CD4-positive, alpha-beta T cell (primary cell): ENCODE measurements at regions not wholly inside any gene's neighbourhood (a gene's known extent, or its start where the extent isn't known, plus 50 kb on each side); places are given as distances from the start of the nearest gene placed in this dataset.

Source experiments
- ATAC-seq: fragments of 200-7000 bp; cut with Tn5 transposase; one replicate; pipeline ENCODE4 v1.10.0; 2022; ENCODE audit warnings: mild to moderate bottlenecking; ENCODE audit not compliant: poor library complexity
- CTCF ChIA-PET: fragments of 350-600 bp; sonication (Branson Sonifier 250); formaldehyde crosslinking; loops from one replicate; lab custom pipeline; 2021; ENCODE audit warnings: antibody characterized with exemption, inconsistent platforms; lab: Charles Lee
- POLR2A ChIA-PET: fragments of 350-600 bp; sonication (Branson Sonifier 250); formaldehyde crosslinking; loops from one replicate; lab custom pipeline; 2021; ENCODE audit warnings: antibody characterized with exemption, inconsistent platforms; lab: Charles Lee
- DNase-seq, 14 experiments: peaks; one replicate each; pipeline ENCODE4 v3.0.0-alpha.2; 2013 to 2020; ENCODE audit warnings: mixed read lengths in 2 of 14
- H3K27ac ChIP-seq, 2 donors: one replicate each; pipeline versions ENCODE4 v1.5.1 to v1.7.0; 2013; ENCODE audit warnings: low read length in 2 of 2, low read depth in 1 of 2, mild to moderate bottlenecking in 1 of 2
- H3K27me3 ChIP-seq, 2 experiments: 1 replicate in 1 of 2; 2 replicates in 1 of 2; pipeline versions ENCODE4 v1.6.1 to v1.7.0; 2013; ENCODE audit warnings: low read length in 2 of 2, control low read depth in 1 of 2, mild to moderate bottlenecking in 1 of 2, moderate library complexity in 1 of 2; ENCODE audit not compliant: insufficient read depth in 2 of 2, control insufficient read depth in 1 of 2
- H3K36me3 ChIP-seq: one replicate; pipeline ENCODE4 v1.6.1; 2013; ENCODE audit warnings: low read length, control low read depth; ENCODE audit not compliant: insufficient read depth
- H3K4me1 ChIP-seq: one replicate; pipeline ENCODE4 v1.6.1; 2013; ENCODE audit warnings: low read length, control low read depth; ENCODE audit not compliant: insufficient read depth
- H3K4me3 ChIP-seq: one replicate; pipeline ENCODE4 v1.5.1; 2013; ENCODE audit warnings: mild to moderate bottlenecking, low read length, moderate library complexity
- H3K9me3 ChIP-seq, 2 experiments: 1 replicate in 1 of 2; 2 replicates in 1 of 2; pipeline versions ENCODE4 v1.6.1 to v1.7.0; 2013; ENCODE audit warnings: low read length in 2 of 2, mild to moderate bottlenecking in 2 of 2, control low read depth in 1 of 2, moderate library complexity in 1 of 2; ENCODE audit not compliant: control insufficient read depth in 1 of 2, insufficient read depth in 1 of 2
- H3K27ac Mint-ChIP-seq: one replicate; pipeline ENCODE4 v1.8.0; 2020; ENCODE audit warnings: mixed read lengths
- H3K27me3 Mint-ChIP-seq: one replicate; pipeline ENCODE4 v1.8.0; 2021; ENCODE audit warnings: mixed read lengths
- H3K36me3 Mint-ChIP-seq: one replicate; pipeline ENCODE4 v1.8.0; 2021; ENCODE audit warnings: low read depth, mixed read lengths
- H3K4me1 Mint-ChIP-seq: one replicate; pipeline ENCODE4 v1.8.0; 2021; ENCODE audit warnings: low read depth, mixed read lengths
- H3K4me3 Mint-ChIP-seq: one replicate; pipeline ENCODE4 v1.8.0; 2020; ENCODE audit warnings: mild to moderate bottlenecking, mixed read lengths
- H3K9me3 Mint-ChIP-seq: one replicate; pipeline ENCODE4 v1.8.0; 2020; ENCODE audit warnings: mixed read lengths
- intact Hi-C, 2 experiments: fragments of 100-400 bp; cut with DNase I in 1 of 2; cut with micrococcal nuclease in 1 of 2; formaldehyde crosslinking; loops; one replicate each; pipeline versions ENCODE4 v1.15.1 to v1.9.0; 2023 to 2025; cut with DNase I, micrococcal nuclease
- TF ChIP-seq, protein P1 (sequence below): fragments of 200-600 bp; IDR thresholded peaks from one replicate; pipeline ENCODE4 v1.8.0; 2022; ENCODE audit warnings: antibody characterized with exemption, mild to moderate bottlenecking

DNA sequence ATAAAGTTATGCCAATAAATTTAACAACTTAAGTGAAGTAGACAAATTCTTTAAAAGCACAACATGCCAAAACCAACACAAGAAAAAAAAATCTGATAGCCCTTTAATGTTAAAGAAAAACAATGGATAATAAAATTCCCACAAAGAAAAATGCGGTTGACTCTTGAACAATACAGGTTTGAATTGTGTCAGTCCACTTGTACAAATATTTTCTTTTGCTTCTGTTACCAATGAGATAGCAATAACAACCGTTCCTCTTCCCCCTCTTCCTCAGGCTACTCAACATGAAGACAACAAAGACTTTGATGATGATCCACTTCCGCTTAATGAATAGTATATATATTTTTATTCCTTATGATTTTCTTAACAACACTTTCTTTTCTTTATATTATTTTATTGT lies 283.9 kb upstream of the MAN1A1 start:
- Mint-ChIP-seq H3K4me3 (no peak overlapping the region), H3K27me3 (peaks cover 8% of the 10 kb centered on the region), H3K36me3 (no peaks in the 10 kb centered on the region), H3K9me3 (peaks cover 5% of the 10 kb centered on the region), H3K27ac (no peak overlapping the region), H3K4me1 (no peaks in the 10 kb centered on the region)
- ChIA-PET CTCF (no interaction called here), POLR2A (no interaction called here)
- no peaks in the 10 kb centered on the region for H3K4me1 ChIP-seq
- H3K4me3 ChIP-seq = no peak overlapping the region
- intact Hi-C loops = no loop called here
- H3K27ac ChIP-seq = no peak overlapping the region
- TF ChIP-seq, protein P1, sequence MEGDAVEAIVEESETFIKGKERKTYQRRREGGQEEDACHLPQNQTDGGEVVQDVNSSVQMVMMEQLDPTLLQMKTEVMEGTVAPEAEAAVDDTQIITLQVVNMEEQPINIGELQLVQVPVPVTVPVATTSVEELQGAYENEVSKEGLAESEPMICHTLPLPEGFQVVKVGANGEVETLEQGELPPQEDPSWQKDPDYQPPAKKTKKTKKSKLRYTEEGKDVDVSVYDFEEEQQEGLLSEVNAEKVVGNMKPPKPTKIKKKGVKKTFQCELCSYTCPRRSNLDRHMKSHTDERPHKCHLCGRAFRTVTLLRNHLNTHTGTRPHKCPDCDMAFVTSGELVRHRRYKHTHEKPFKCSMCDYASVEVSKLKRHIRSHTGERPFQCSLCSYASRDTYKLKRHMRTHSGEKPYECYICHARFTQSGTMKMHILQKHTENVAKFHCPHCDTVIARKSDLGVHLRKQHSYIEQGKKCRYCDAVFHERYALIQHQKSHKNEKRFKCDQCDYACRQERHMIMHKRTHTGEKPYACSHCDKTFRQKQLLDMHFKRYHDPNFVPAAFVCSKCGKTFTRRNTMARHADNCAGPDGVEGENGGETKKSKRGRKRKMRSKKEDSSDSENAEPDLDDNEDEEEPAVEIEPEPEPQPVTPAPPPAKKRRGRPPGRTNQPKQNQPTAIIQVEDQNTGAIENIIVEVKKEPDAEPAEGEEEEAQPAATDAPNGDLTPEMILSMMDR = no peak
- no peaks in the 10 kb centered on the region for H3K36me3 ChIP-seq
- DNase-seq (no peak), ATAC-seq (no peak)
- no peaks in the 10 kb centered on the region for H3K27me3 ChIP-seq
- H3K9me3 ChIP-seq = no peaks in the 10 kb centered on the region

DNA sequence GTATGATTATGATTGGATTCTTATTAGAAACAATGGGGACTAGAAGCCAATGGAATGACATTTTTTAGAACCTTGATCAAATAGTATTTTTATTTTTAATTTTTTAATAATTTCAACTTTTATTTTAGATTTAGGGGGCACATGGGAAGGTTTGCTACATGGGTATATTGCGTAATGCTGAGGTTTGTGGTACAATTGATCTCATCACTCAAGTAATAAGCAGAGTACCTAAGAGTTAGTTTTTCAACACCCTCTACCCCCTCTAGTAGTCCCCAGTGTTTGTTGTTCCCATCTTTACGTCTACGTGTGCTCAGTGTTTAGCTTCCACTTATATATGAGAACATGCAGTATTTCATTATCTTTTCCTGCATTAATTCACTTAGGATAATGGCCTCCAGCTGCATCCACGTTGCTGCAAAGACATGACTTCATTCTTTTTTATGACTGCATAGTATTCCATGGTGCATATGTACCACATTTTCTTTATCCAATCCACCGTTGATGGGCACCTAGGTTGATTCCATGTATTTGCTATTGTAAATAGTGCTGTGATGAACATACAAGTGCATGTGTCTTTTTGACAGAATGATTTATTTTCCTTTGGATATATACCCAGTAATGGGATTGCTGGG lies 281.1 kb upstream of the MAN1A1 start:
- Histone ChIP-seq H3K36me3 (no peaks in the 10 kb centered on the region), H3K27me3 (no peaks in the 10 kb centered on the region), H3K9me3 (no peaks in the 10 kb centered on the region), H3K4me1 (no peaks in the 10 kb centered on the region), H3K27ac (no peak overlapping the region), H3K4me3 (no peak overlapping the region)
- H3K4me1 Mint-ChIP-seq = no peaks in the 10 kb centered on the region
- peaks cover 5% of the 10 kb centered on the region for H3K9me3 Mint-ChIP-seq
- POLR2A ChIA-PET = no interaction called here
- intact Hi-C loops = no loop called here
- CTCF ChIA-PET = no interaction called here
- no peak for ATAC-seq
- no peaks in the 10 kb centered on the region for H3K36me3 Mint-ChIP-seq
- H3K27me3 Mint-ChIP-seq = peaks cover 8% of the 10 kb centered on the region
- H3K4me3 Mint-ChIP-seq = no peak overlapping the region
- no peak overlapping the region for H3K27ac Mint-ChIP-seq
- TF ChIP-seq, protein P1 = no peak
- DNase-seq = no peak

DNA sequence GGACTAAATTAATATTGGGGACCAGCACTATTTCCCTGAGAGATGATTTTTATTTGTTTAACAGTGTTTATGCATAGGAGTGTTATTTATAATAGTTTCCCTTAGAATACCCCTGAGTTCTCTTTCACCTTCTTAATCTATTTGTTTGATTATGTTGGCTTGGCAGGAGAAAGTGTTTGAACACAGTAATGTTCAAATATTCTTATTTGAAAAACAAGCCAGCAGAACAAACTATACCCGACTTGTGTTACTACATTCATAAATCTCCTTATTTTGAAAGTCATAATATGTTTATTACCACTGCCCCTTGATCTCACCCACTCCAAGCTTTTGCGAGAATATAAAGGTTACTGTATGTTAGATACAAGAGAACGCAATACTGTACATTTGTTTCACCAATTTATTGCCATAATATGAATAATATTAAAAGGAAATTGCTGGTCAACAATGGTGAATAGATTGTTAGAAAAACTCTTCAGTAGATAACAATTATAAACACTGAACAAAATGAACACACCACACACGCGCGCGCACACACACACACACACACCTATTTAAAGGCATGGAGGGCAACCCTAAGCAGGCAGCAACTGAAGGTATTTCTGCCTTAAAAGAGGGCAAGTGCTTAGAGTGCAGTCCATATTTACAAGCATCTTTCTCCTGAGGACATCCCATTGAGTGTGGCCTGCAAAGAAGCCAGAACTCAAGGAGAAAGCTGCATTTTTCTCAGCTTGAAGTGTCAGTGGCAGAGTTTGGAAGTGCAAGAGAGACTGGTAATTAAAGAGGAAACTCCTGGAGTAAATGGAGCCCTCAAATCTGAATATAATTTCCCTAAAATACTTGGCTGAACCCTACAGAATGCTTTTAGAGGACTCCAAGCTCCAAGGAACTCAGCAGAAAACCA lies 279.4 kb upstream of the MAN1A1 start:
- Mint-ChIP-seq H3K4me3 (no peak overlapping the region), H3K9me3 (peaks cover 2% of the 10 kb centered on the region), H3K4me1 (no peaks in the 10 kb centered on the region), H3K27me3 (peaks cover 8% of the 10 kb centered on the region), H3K27ac (no peak overlapping the region), H3K36me3 (no peaks in the 10 kb centered on the region)
- H3K27me3 ChIP-seq = no peaks in the 10 kb centered on the region
- H3K9me3 ChIP-seq = no peaks in the 10 kb centered on the region
- ATAC-seq (no peak), DNase-seq (no peak)
- POLR2A ChIA-PET = no interaction called here
- no peaks in the 10 kb centered on the region for H3K36me3 ChIP-seq
- H3K4me3 ChIP-seq = no peak overlapping the region
- TF ChIP-seq, protein P1 = no peak
- intact Hi-C loops = no loop called here
- CTCF ChIA-PET = no interaction called here
- no peaks in the 10 kb centered on the region for H3K4me1 ChIP-seq
- no peak overlapping the region for H3K27ac ChIP-seq
